PC-9 (cell line): ENCODE measurements at regions not wholly inside any gene's neighbourhood (a gene's known extent, or its start where the extent isn't known, plus 50 kb on each side); places are given as distances from the start of the nearest gene placed in this dataset.

Experiments
- BruUV-seq: library from RNA; stranded (reverse); fragments of 400-500 nt; replicated peaks from 2 replicates; lab custom pipeline; 2021; lab: Mats Ljungman, UMichigan
- CTCF ChIA-PET: fragments of 300-600 bp; sonication (Branson Sonifier 250); formaldehyde crosslinking; loops from one replicate; lab custom pipeline; 2022; ENCODE audit warnings: antibody characterized with exemption; lab: Charles Lee
- POLR2A ChIA-PET: fragments of 300-600 bp; sonication (Branson Sonifier 250); formaldehyde crosslinking; loops from one replicate; lab custom pipeline; 2022; ENCODE audit warnings: antibody characterized with exemption; ENCODE audit not compliant: unreplicated experiment; lab: Charles Lee
- DNase-seq, 2 experiments: peaks; one replicate each; pipeline versions ENCODE4 v3.0.0 to v3.0.0-alpha.2; 2015 to 2022; ENCODE audit warnings: mixed read lengths in 1 of 2
- H2AFZ ChIP-seq: fragments of 200-600 bp; sonication (generic); 2 replicates; pipeline ENCODE4 v1.8.1; 2017; ENCODE audit warnings: antibody characterized with exemption
- H3F3A ChIP-seq: fragments of 200-600 bp; sonication (generic); 2 replicates; pipeline ENCODE4 v1.8.1; 2017; ENCODE audit warnings: antibody characterized with exemption, mild to moderate bottlenecking, low read depth; ENCODE audit not compliant: insufficient read depth
- H3K27ac ChIP-seq: fragments of 200-600 bp; sonication (generic); 2 replicates; pipeline ENCODE4 v1.6.1; 2016; ENCODE audit warnings: mixed run types
- H3K27me3 ChIP-seq: fragments of 200-600 bp; sonication (generic); 2 replicates; pipeline ENCODE4 v1.6.1; 2016; ENCODE audit warnings: low read depth, mixed run types; ENCODE audit not compliant: insufficient read depth
- H3K36me3 ChIP-seq: fragments of 200-600 bp; sonication (generic); 2 replicates; pipeline ENCODE4 v1.6.1; 2016; ENCODE audit warnings: low read depth, mixed run types
- H3K4me1 ChIP-seq: fragments of 200-600 bp; sonication (generic); replicated peaks from 2 replicates; pipeline ENCODE4 v1.6.1; 2016; ENCODE audit warnings: mixed run types; ENCODE audit not compliant: insufficient read depth
- H3K4me2 ChIP-seq: fragments of 200-600 bp; sonication (generic); 2 replicates; pipeline ENCODE4 v1.6.1; 2017; ENCODE audit warnings: mixed run types
- H3K4me3 ChIP-seq: fragments of 200-600 bp; sonication (generic); 2 replicates; pipeline ENCODE4 v1.6.1; 2016; ENCODE audit warnings: mixed run types
- H3K79me2 ChIP-seq: fragments of 200-600 bp; sonication (generic); 2 replicates; pipeline ENCODE4 v1.6.1; 2017; ENCODE audit warnings: low read depth, mixed run types
- H3K9me2 ChIP-seq: fragments of 200-600 bp; sonication (generic); 2 replicates; pipeline ENCODE4 v1.8.1; 2017; ENCODE audit warnings: mild to moderate bottlenecking; ENCODE audit not compliant: insufficient read depth
- H3K9me3 ChIP-seq: fragments of 200-600 bp; sonication (generic); 2 replicates; pipeline ENCODE4 v1.8.1; 2016; ENCODE audit warnings: low read depth; ENCODE audit not compliant: insufficient read depth
- H4K20me1 ChIP-seq: fragments of 200-600 bp; sonication (generic); 2 replicates; pipeline ENCODE4 v1.8.1; 2017; ENCODE audit not compliant: insufficient read depth
- CTCF ChIP-seq: fragments of 200-600 bp; sonication (generic); conservative IDR thresholded peaks from 2 replicates; pipeline ENCODE4 v1.6.1; 2017; ENCODE audit warnings: mixed run types, antibody characterized with exemption, mild to moderate bottlenecking, moderate library complexity
- EZH2 ChIP-seq: fragments of 200-600 bp; sonication (generic); IDR thresholded peaks from 2 replicates; pipeline ENCODE4 v1.8.0; 2017; ENCODE audit warnings: antibody characterized with exemption, low read depth
- intact Hi-C: fragments of 100-400 bp; cut with micrococcal nuclease; formaldehyde crosslinking; loops from one replicate; pipeline ENCODE4 v1.10.0; 2022; ENCODE audit not compliant: unreplicated experiment

GRCh38 chr14:66120402-66120801 lies 365.8 kb upstream of the CCDC196 start:
- intact Hi-C loops, result no loop called here
- no TSS peak for BruUV-seq
- no peak overlapping the region for H3K4me2 ChIP-seq
- no peak overlapping the region for H3K4me3 ChIP-seq
- H2AFZ ChIP-seq, result no peak overlapping the region
- H3F3A ChIP-seq, result peaks cover 10% of the 10 kb centered on the region; the same call in 1 of the 2 replicates
- 0 out of 2 replicates have a peak, but pooled peaks cover 5% of the 10 kb centered on the region for H3K9me3 ChIP-seq
- no peaks in the 10 kb centered on the region for H3K79me2 ChIP-seq
- no peaks in the 10 kb centered on the region for H4K20me1 ChIP-seq
- H3K27ac ChIP-seq, result no peak overlapping the region
- 0 out of 2 replicates have a peak, but pooled peaks cover 2% of the 10 kb centered on the region for H3K36me3 ChIP-seq
- TF ChIP-seq CTCF (no peak), EZH2 (no peak)
- ChIA-PET POLR2A (no interaction called here), CTCF (no interaction called here)
- no peaks in the 10 kb centered on the region for H3K27me3 ChIP-seq
- peaks cover 28% of the 10 kb centered on the region for H3K4me1 ChIP-seq
- no peak for DNase-seq
- no peaks in the 10 kb centered on the region for H3K9me2 ChIP-seq

- intact Hi-C loops, result no loop called here
- Histone ChIP-seq H3F3A (peaks cover 10% of the 10 kb centered on the region; the same call in 1 of the 2 replicates), H3K27me3 (no peaks in the 10 kb centered on the region), H3K27ac (no peak overlapping the region), H3K9me2 (no peaks in the 10 kb centered on the region), H3K4me2 (no peak overlapping the region), H3K79me2 (no peaks in the 10 kb centered on the region), H3K9me3 (0 out of 2 replicates have a peak, but pooled peaks cover 5% of the 10 kb centered on the region), H3K4me1 (peaks cover 14% of the 10 kb centered on the region), H3K4me3 (no peak overlapping the region), H3K36me3 (0 out of 2 replicates have a peak, but pooled peaks cover 2% of the 10 kb centered on the region), H2AFZ (no peak overlapping the region), H4K20me1 (no peaks in the 10 kb centered on the region)
- ChIA-PET POLR2A (no interaction called here), CTCF (no interaction called here)
- DNase-seq, result no peak
- TF ChIP-seq CTCF, result no peak
- TF ChIP-seq EZH2, result no peak
- no TSS peak for BruUV-seq
Observed at GRCh38 chr14:66121859-66122258, 364.3 kb upstream of the CCDC196 start.

- H3K4me3 ChIP-seq, result no peak overlapping the region
- no peaks in the 10 kb centered on the region for H3F3A ChIP-seq
- ChIA-PET POLR2A (no interaction called here), CTCF (no interaction called here)
- 0 out of 2 replicates have a peak, but pooled peaks cover 4% of the 10 kb centered on the region for H3K9me3 ChIP-seq
- H4K20me1 ChIP-seq, result no peaks in the 10 kb centered on the region
- no peak overlapping the region for H2AFZ ChIP-seq
- H3K4me2 ChIP-seq, result no peak overlapping the region
- H3K79me2 ChIP-seq, result no peaks in the 10 kb centered on the region
- intact Hi-C loops, result no loop called here
- H3K27me3 ChIP-seq, result no peaks in the 10 kb centered on the region
- no peaks in the 10 kb centered on the region for H3K36me3 ChIP-seq
- TF ChIP-seq CTCF (no peak), EZH2 (no peak)
- H3K4me1 ChIP-seq, result no peaks in the 10 kb centered on the region
- no peak overlapping the region for H3K27ac ChIP-seq
- H3K9me2 ChIP-seq, result no peaks in the 10 kb centered on the region
- DNase-seq, result no peak
- no TSS peak for BruUV-seq
Observed at GRCh38 chr14:66129224-66129623, 356.9 kb upstream of the CCDC196 start.
